H9 (cell line): ENCODE measurements at regions not wholly inside any gene's neighbourhood (a gene's known extent, or its start where the extent isn't known, plus 50 kb on each side); places are given as distances from the start of the nearest gene placed in this dataset.

Experiments
- DNase-seq: peaks from one replicate; pipeline ENCODE4 v3.0.0-alpha.2; 2017
- H2AFZ ChIP-seq: one replicate; pipeline ENCODE4 v1.6.1; 2013; ENCODE audit warnings: mild to moderate bottlenecking, low read length, control low read depth, moderate library complexity
- H2AK5ac ChIP-seq: 2 replicates; pipeline ENCODE4 v1.6.1; 2013; ENCODE audit warnings: low read length, control low read depth, mixed read lengths; ENCODE audit not compliant: insufficient read length
- H2BK120ac ChIP-seq: one replicate; pipeline ENCODE4 v1.6.1; 2013; ENCODE audit warnings: low read depth, mild to moderate bottlenecking, low read length, control low read depth, inconsistent platforms; ENCODE audit not compliant: poor library complexity, severe bottlenecking
- H2BK12ac ChIP-seq: 2 replicates; pipeline ENCODE4 v1.6.1; 2013; ENCODE audit warnings: low read length, control low read depth, mixed read lengths, low read depth; ENCODE audit not compliant: insufficient read length
- H2BK15ac ChIP-seq: 2 replicates; pipeline ENCODE4 v1.6.1; 2013; ENCODE audit warnings: low read depth, low read length, control low read depth
- H2BK20ac ChIP-seq: one replicate; pipeline ENCODE4 v1.6.1; 2013; ENCODE audit warnings: low read depth, mild to moderate bottlenecking, low read length, control low read depth, inconsistent platforms; ENCODE audit not compliant: poor library complexity, severe bottlenecking
- H2BK5ac ChIP-seq: 2 replicates; pipeline ENCODE4 v1.6.1; 2013; ENCODE audit warnings: low read length, control low read depth, mixed read lengths; ENCODE audit not compliant: insufficient read length
- H3K14ac ChIP-seq: 2 replicates; pipeline ENCODE4 v1.6.1; 2013; ENCODE audit warnings: low read length, control low read depth; ENCODE audit not compliant: insufficient read depth
- H3K18ac ChIP-seq: 2 replicates; pipeline ENCODE4 v1.6.1; 2013; ENCODE audit warnings: low read depth, mild to moderate bottlenecking, mixed read lengths, low read length, control low read depth; ENCODE audit not compliant: insufficient read length
- H3K23ac ChIP-seq: 2 replicates; pipeline ENCODE4 v1.6.1; 2013; ENCODE audit warnings: low read length, control low read depth, mixed read lengths, low read depth; ENCODE audit not compliant: insufficient read length
- H3K23me2 ChIP-seq: 2 replicates; pipeline ENCODE4 v1.6.1; 2013; ENCODE audit warnings: low read depth, mild to moderate bottlenecking, mixed read lengths, low read length, control low read depth; ENCODE audit not compliant: insufficient read length, poor library complexity, severe bottlenecking
- H3K27ac ChIP-seq: 2 replicates; pipeline ENCODE4 v1.5.1; 2013; ENCODE audit warnings: low read length, control low read depth, mixed read lengths, low read depth; ENCODE audit not compliant: insufficient read length
- H3K27me3 ChIP-seq: 2 replicates; pipeline ENCODE4 v1.6.1; 2013; ENCODE audit warnings: low read length, control low read depth, inconsistent platforms; ENCODE audit not compliant: insufficient read depth
- H3K4ac ChIP-seq: 2 replicates; pipeline ENCODE4 v1.6.1; 2013; ENCODE audit warnings: low read depth, mild to moderate bottlenecking, control low read depth, inconsistent platforms, low read length, moderate library complexity
- H3K4me1 ChIP-seq: 2 replicates; pipeline ENCODE4 v1.6.1; 2013; ENCODE audit warnings: low read length, control low read depth, inconsistent platforms; ENCODE audit not compliant: insufficient read depth
- H3K4me2 ChIP-seq: 2 replicates; pipeline ENCODE4 v1.6.1; 2013; ENCODE audit warnings: low read length, control low read depth, mixed read lengths; ENCODE audit not compliant: insufficient read length, insufficient read depth
- H3K56ac ChIP-seq: 2 replicates; pipeline ENCODE4 v1.6.1; 2013; ENCODE audit warnings: low read depth, mild to moderate bottlenecking, mixed read lengths, low read length, control low read depth; ENCODE audit not compliant: insufficient read length
- H3K79me1 ChIP-seq: 2 replicates; pipeline ENCODE4 v1.6.1; 2013; ENCODE audit warnings: low read depth, mild to moderate bottlenecking, moderate library complexity, low read length, control low read depth, inconsistent platforms; ENCODE audit not compliant: insufficient read depth, poor library complexity, severe bottlenecking
- H3K79me2 ChIP-seq: 2 replicates; pipeline ENCODE4 v1.6.1; 2013; ENCODE audit warnings: low read length, control low read depth, inconsistent platforms; ENCODE audit not compliant: insufficient read depth
- H3K9ac ChIP-seq: 2 replicates; pipeline ENCODE4 v1.6.1; 2013; ENCODE audit warnings: low read length, control low read depth, mixed read lengths; ENCODE audit not compliant: insufficient read length; ENCODE audit errors: extremely low read depth
- H3K9me3 ChIP-seq: one replicate; pipeline ENCODE4 v1.6.1; 2013; ENCODE audit warnings: low read depth, low read length, inconsistent platforms; ENCODE audit not compliant: control insufficient read depth
- H3T11ph ChIP-seq: one replicate; pipeline ENCODE4 v1.6.1; 2013; ENCODE audit warnings: mild to moderate bottlenecking, low read length, control low read depth, inconsistent platforms
- H4K20me1 ChIP-seq: one replicate; pipeline ENCODE4 v1.6.1; 2013; ENCODE audit not compliant: control insufficient read depth, insufficient read length, insufficient read depth
- H4K5ac ChIP-seq: 2 replicates; pipeline ENCODE4 v1.6.1; 2013; ENCODE audit warnings: low read depth, mild to moderate bottlenecking, mixed read lengths, low read length, control low read depth; ENCODE audit not compliant: insufficient read length
- H4K8ac ChIP-seq: replicated peaks from 2 replicates; pipeline ENCODE4 v1.6.1; 2013; ENCODE audit warnings: low read length, control low read depth, mixed read lengths, low read depth; ENCODE audit not compliant: insufficient read length
- H4K91ac ChIP-seq: 2 replicates; pipeline ENCODE4 v1.6.1; 2013; ENCODE audit warnings: low read depth, mild to moderate bottlenecking, moderate library complexity, mixed read lengths, low read length, control low read depth; ENCODE audit not compliant: insufficient read length
- H3K27ac Mint-ChIP-seq, 3 experiments: 2 replicates in 2 of 3; 3 replicates in 1 of 3; pipeline ENCODE4 v1.8.0; 2020 to 2021; ENCODE audit warnings: mixed read lengths in 3 of 3, mild to moderate bottlenecking in 1 of 3, moderate library complexity in 1 of 3
- H3K27me3 Mint-ChIP-seq: 2 replicates; pipeline ENCODE4 v1.8.0; 2021; ENCODE audit warnings: low read depth, mild to moderate bottlenecking, moderate library complexity, mixed read lengths
- H3K36me3 Mint-ChIP-seq, 3 experiments: 2 replicates in 2 of 3; 3 replicates in 1 of 3; pipeline ENCODE4 v1.8.0; 2020 to 2021; ENCODE audit warnings: low read depth in 3 of 3, mixed read lengths in 3 of 3; ENCODE audit not compliant: insufficient read depth in 1 of 3
- H3K4me1 Mint-ChIP-seq, 2 experiments: 2 replicates each; pipeline ENCODE4 v1.8.0; 2020; ENCODE audit warnings: mixed read lengths in 2 of 2
- H3K4me3 Mint-ChIP-seq, 2 experiments: 2 replicates in 1 of 2; 3 replicates in 1 of 2; pipeline ENCODE4 v1.8.0; 2020 to 2021; ENCODE audit warnings: mild to moderate bottlenecking in 2 of 2, mixed read lengths in 2 of 2, moderate library complexity in 1 of 2
- H3K9me3 Mint-ChIP-seq, 2 experiments: 2 replicates in 1 of 2; 3 replicates in 1 of 2; pipeline ENCODE4 v1.8.0; 2020; ENCODE audit warnings: mild to moderate bottlenecking in 2 of 2, mixed read lengths in 2 of 2, moderate library complexity in 1 of 2
- WGBS: extraction: QIAGEN DNeasy Blood & Tissue Kit; methylation state at CpG from one replicate; pipeline ENCODE4 v1.1.7; 2013; ENCODE audit warnings: missing lambda C conversion rate, low lambda C conversion rate, mixed read lengths; ENCODE audit not compliant: insufficient read length; ENCODE audit errors: extremely low coverage; 5-methylcytosine and 5-hydroxymethylcytosine counted together
- TF ChIP-seq, protein P1 (sequence below): fragments of 200-600 bp; sonication (generic); conservative IDR thresholded peaks from 3 replicates; pipeline ENCODE4 v1.8.0; 2021; ENCODE audit warnings: antibody characterized with exemption, mild to moderate bottlenecking

DNA sequence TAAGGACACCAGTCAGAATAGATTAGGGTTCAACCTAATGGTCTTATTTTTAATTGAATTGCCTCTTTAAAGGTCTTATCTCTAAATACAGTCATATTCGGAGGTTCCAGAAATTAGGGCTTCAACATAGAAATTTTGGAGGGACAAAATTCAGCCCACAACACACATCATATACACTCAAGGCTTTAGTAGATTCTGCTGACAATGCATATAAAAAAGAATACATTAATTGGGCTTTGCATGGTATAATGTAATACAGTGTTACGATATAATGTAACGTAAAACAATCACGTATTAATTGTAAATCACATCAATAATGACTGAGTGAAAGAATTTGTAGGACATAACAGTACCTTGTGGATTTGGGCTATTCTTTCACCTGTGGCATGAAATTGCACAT is 787.8 kb downstream of the STIM2 start:
- Histone ChIP-seq H4K20me1 (no peaks in the 10 kb centered on the region), H4K8ac (no peak overlapping the region), H3K56ac (no peak overlapping the region), H3K18ac (no peak overlapping the region), H2AK5ac (no peak overlapping the region), H3K27me3 (no peaks in the 10 kb centered on the region), H4K5ac (no peak overlapping the region), H3K4me2 (no peak overlapping the region), H2BK20ac (no peak overlapping the region), H3K9me3 (no peaks in the 10 kb centered on the region), H2AFZ (no peak overlapping the region), H3K79me2 (no peaks in the 10 kb centered on the region), H3K23me2 (no peaks in the 10 kb centered on the region), H2BK15ac (no peak overlapping the region), H2BK5ac (no peak overlapping the region), H3K4me1 (no peaks in the 10 kb centered on the region), H2BK120ac (no peak overlapping the region), H4K91ac (no peak overlapping the region), H3K9ac (no peak overlapping the region), H2BK12ac (no peak overlapping the region), H3K4ac (no peak overlapping the region), H3K23ac (no peak overlapping the region), H3K27ac (no peak overlapping the region), H3T11ph (no peak overlapping the region), H3K79me1 (no peaks in the 10 kb centered on the region), H3K14ac (no peak overlapping the region)
- TF ChIP-seq, protein P1, sequence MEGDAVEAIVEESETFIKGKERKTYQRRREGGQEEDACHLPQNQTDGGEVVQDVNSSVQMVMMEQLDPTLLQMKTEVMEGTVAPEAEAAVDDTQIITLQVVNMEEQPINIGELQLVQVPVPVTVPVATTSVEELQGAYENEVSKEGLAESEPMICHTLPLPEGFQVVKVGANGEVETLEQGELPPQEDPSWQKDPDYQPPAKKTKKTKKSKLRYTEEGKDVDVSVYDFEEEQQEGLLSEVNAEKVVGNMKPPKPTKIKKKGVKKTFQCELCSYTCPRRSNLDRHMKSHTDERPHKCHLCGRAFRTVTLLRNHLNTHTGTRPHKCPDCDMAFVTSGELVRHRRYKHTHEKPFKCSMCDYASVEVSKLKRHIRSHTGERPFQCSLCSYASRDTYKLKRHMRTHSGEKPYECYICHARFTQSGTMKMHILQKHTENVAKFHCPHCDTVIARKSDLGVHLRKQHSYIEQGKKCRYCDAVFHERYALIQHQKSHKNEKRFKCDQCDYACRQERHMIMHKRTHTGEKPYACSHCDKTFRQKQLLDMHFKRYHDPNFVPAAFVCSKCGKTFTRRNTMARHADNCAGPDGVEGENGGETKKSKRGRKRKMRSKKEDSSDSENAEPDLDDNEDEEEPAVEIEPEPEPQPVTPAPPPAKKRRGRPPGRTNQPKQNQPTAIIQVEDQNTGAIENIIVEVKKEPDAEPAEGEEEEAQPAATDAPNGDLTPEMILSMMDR, result no peak
- no peaks in the 10 kb centered on the region for H3K9me3 Mint-ChIP-seq
- no peak for DNase-seq
- H3K36me3 Mint-ChIP-seq, result no peaks in the 10 kb centered on the region
- no CpG with 5 or more reads among the region's 4 CpGs for WGBS
- no peak overlapping the region for H3K4me3 Mint-ChIP-seq
- H3K27me3 Mint-ChIP-seq, result no peaks in the 10 kb centered on the region
- no peak overlapping the region for H3K27ac Mint-ChIP-seq
- no peaks in the 10 kb centered on the region for H3K4me1 Mint-ChIP-seq
